ENCODE measurements at regions not wholly inside any gene's neighbourhood (a gene's known extent, or its start where the extent isn't known, plus 50 kb on each side); places are given as distances from the start of the nearest gene placed in this dataset.

- no peak for ATAC-seq
Measured at GRCh38 chr4:45925809-45926208, 198.0 kb downstream of the GABRG1 start.

GRCh38 chr4:45920861-45921260 is 203.0 kb downstream of the GABRG1 start:
- TF ChIP-seq CTCF (IDR thresholded peaks at IDR 0.05) = no peak
- no peak for DNase-seq
- H3K9me3 ChIP-seq = peaks cover 0 to 2% of the 10 kb centered on the region in 2 donors
- no peak for ATAC-seq
- H3K36me3 ChIP-seq = no peaks in the 10 kb centered on the region
- no peak overlapping the region for H3K4me3 ChIP-seq
- H3K27me3 ChIP-seq = no peaks in the 10 kb centered on the region
- no peaks in the 10 kb centered on the region for H3K4me1 ChIP-seq
- intact Hi-C loops (cut with DNase I) = no loop called here
- H3K27ac ChIP-seq = no peak overlapping the region

More at GRCh38 chr4:45925809-45926208, 198.0 kb downstream of the GABRG1 start:
- no peak overlapping the region for H3K27ac ChIP-seq
- H3K4me3 ChIP-seq = no peak overlapping the region
- no peaks in the 10 kb centered on the region for H3K36me3 ChIP-seq
- no peaks in the 10 kb centered on the region for H3K27me3 ChIP-seq
- no peak for TF ChIP-seq CTCF (IDR thresholded peaks at IDR 0.05)
- no peaks in the 10 kb centered on the region for H3K9me3 ChIP-seq
- intact Hi-C loops (cut with DNase I) = no loop called here
- no peaks in the 10 kb centered on the region for H3K4me1 ChIP-seq
- DNase-seq = no peak

- Histone ChIP-seq H3K9me3 (no peaks in the 10 kb centered on the region), H3K27ac (no peak overlapping the region), H3K4me3 (no peak overlapping the region), H3K36me3 (no peaks in the 10 kb centered on the region), H3K27me3 (no peaks in the 10 kb centered on the region), H3K4me1 (no peaks in the 10 kb centered on the region)
- ATAC-seq = no peak
- intact Hi-C loops (cut with DNase I) = no loop called here
- TF ChIP-seq CTCF (IDR thresholded peaks at IDR 0.05) = no peak
- no peak for DNase-seq
Measured at GRCh38 chr4:45910511-45910910, 213.3 kb downstream of the GABRG1 start.

GRCh38 chr4:45897946-45898585 is 225.8 kb downstream of the GABRG1 start:
- Histone ChIP-seq H3K4me3 (no peak overlapping the region), H3K9me3 (peaks cover 0 to 17% of the 10 kb centered on the region in 2 donors), H3K27me3 (no peaks in the 10 kb centered on the region), H3K4me1 (no peaks in the 10 kb centered on the region), H3K36me3 (no peaks in the 10 kb centered on the region), H3K27ac (no peak overlapping the region)
- ATAC-seq (no peak), DNase-seq (no peak)
- intact Hi-C loops (cut with DNase I) = no loop called here
- no peak for TF ChIP-seq CTCF (IDR thresholded peaks at IDR 0.05)

- no peaks in the 10 kb centered on the region for H3K4me1 ChIP-seq
- DNase-seq = no peak
- ATAC-seq = no peak
- no peak overlapping the region for H3K27ac ChIP-seq
- no peak for TF ChIP-seq CTCF (IDR thresholded peaks at IDR 0.05)
- peaks cover 0 to 20% of the 10 kb centered on the region in 2 donors for H3K9me3 ChIP-seq
- H3K36me3 ChIP-seq = no peaks in the 10 kb centered on the region
- intact Hi-C loops (cut with DNase I) = no loop called here
- H3K4me3 ChIP-seq = no peak overlapping the region
- no peaks in the 10 kb centered on the region for H3K27me3 ChIP-seq
Measured at GRCh38 chr4:45883421-45883820, 240.4 kb downstream of the GABRG1 start.

Measured in left lung (tissue), 4 donors.